Pancreas (tissue), 10 donors: ENCODE measurements at regions not wholly inside any gene's neighbourhood (a gene's known extent, or its start where the extent isn't known, plus 50 kb on each side); places are given as distances from the start of the nearest gene placed in this dataset.

Experiments used
- ATAC-seq, 4 donors: fragments of 200-7000 bp; cut with Tn5 transposase; one replicate each; pipeline versions ENCODE4 v1.8.0 to v1.9.1; 2020; ENCODE audit warnings: mild to moderate bottlenecking in 4 of 4, moderate library complexity in 4 of 4
- DNase-seq, 6 donors: peaks; one replicate each; pipeline ENCODE4 v3.0.0-alpha.2; 2020
- FAIRE-seq: peaks from 2 replicates; lab custom pipeline; 2012; peaks lifted over from hg19 to GRCh38; lab: Jason Lieb, UNC
- H3K27ac ChIP-seq, 4 donors: fragments of 200-600 bp; sonication (generic); 1 replicate in 3 of 4; 2 replicates in 1 of 4; pipeline versions ENCODE4 v1.5.0 to v1.8.0; 2020
- H3K27me3 ChIP-seq, 4 donors: fragments of 200-600 bp; one replicate each; pipeline ENCODE4 v1.8.0; 2021
- H3K36me3 ChIP-seq, 3 donors: fragments of 200-600 bp; sonication (generic) in 1 of 3; one replicate each; pipeline versions ENCODE4 v1.5.0 to v1.8.0; 2020 to 2021
- H3K4me1 ChIP-seq, 3 donors: fragments of 200-600 bp; one replicate each; pipeline ENCODE4 v1.8.0; 2021
- H3K4me3 ChIP-seq, 4 donors: fragments of 200-600 bp; sonication (generic) in 2 of 4; one replicate each; pipeline versions ENCODE4 v1.5.0 to v1.8.0; 2020 to 2021
- H3K9me3 ChIP-seq, 4 donors: fragments of 200-600 bp; one replicate each; pipeline ENCODE4 v1.8.0; 2021
- WGBS, 2 donors: extraction: QIAGEN DNeasy Blood & Tissue Kit; methylation state at CpG; one replicate each; pipeline ENCODE4 v1.1.7; 2013; 5-methylcytosine and 5-hydroxymethylcytosine counted together
- intact Hi-C, 3 donors: fragments of 100-400 bp; cut with DNase I; formaldehyde crosslinking; loops; one replicate each; pipeline versions ENCODE4 v1.11.1 to v1.14.2; 2022
- TF ChIP-seq, protein P1 (sequence below), 4 donors: fragments of 200-600 bp; sonication (generic) in 3 of 4; IDR thresholded peaks; one replicate each; pipeline versions ENCODE4 v1.5.0 to v1.8.0; 2021; ENCODE audit warnings: antibody characterized with exemption in 4 of 4
- donor health status: healthy with polysubstance abuse.
- donor health status: DM: no; HTN: no; CAD: no; lungs with moderate emphysema.
- donor health status: DM: no; HTN: no; CAD: no.
- donor health status: control.
- donor health status: control.
- donor health status: Bipolar disorder and iron deficiency.
- donor health status: DM: yes; HTN: yes; CAD: no.
- donor health status: DM: no; HTN: no; CAD: no.
- donor health status: DM: no; HTN: no; CAD: no.
- donor health status: DM: yes; HTN: yes; CAD: no.

GRCh38 chr5:104800440-104801048 lies 1238.0 kb upstream of the NUDT12 start:
- TF ChIP-seq, protein P1, sequence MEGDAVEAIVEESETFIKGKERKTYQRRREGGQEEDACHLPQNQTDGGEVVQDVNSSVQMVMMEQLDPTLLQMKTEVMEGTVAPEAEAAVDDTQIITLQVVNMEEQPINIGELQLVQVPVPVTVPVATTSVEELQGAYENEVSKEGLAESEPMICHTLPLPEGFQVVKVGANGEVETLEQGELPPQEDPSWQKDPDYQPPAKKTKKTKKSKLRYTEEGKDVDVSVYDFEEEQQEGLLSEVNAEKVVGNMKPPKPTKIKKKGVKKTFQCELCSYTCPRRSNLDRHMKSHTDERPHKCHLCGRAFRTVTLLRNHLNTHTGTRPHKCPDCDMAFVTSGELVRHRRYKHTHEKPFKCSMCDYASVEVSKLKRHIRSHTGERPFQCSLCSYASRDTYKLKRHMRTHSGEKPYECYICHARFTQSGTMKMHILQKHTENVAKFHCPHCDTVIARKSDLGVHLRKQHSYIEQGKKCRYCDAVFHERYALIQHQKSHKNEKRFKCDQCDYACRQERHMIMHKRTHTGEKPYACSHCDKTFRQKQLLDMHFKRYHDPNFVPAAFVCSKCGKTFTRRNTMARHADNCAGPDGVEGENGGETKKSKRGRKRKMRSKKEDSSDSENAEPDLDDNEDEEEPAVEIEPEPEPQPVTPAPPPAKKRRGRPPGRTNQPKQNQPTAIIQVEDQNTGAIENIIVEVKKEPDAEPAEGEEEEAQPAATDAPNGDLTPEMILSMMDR (IDR thresholded peaks at IDR 0.05): peak in 3 of 4 donors; percentile 21 to 43 (median 33)
- no peaks in the 10 kb centered on the region for H3K36me3 ChIP-seq
- peak in 2 of 6 donors; percentile 10 to 28 for DNase-seq
- no peaks in the 10 kb centered on the region for H3K27me3 ChIP-seq
- no peak overlapping the region for H3K27ac ChIP-seq
- no peaks in the 10 kb centered on the region for H3K4me1 ChIP-seq
- peak in 2 of 4 donors; percentile 45 to 63 for ATAC-seq
- no peaks in the 10 kb centered on the region for H3K9me3 ChIP-seq
- intact Hi-C loops: no loop called here
- WGBS, 2 donors: 30 to 43% methylated on average over 4 of the region's 4 CpGs
- no peak for FAIRE-seq
- H3K4me3 ChIP-seq: no peak overlapping the region

DNA sequence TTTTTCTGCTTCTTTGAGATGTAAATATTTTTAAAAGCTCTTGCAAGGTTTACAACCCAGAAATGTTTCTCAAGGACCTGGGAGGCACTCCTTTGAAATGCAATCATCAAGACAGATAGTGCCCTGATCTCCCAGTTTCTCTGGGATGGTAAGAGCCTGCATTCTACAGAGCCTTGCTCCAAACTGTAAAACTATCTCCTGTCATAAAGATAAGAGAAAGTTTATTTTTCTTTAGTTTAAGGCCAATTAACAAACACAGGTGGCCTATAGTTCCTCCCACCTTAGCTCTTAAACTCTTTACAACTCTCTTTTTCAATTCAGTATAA lies 1231.1 kb upstream of the NUDT12 start:
- H3K4me3 ChIP-seq: no peak overlapping the region
- no peaks in the 10 kb centered on the region for H3K9me3 ChIP-seq
- intact Hi-C loops: no loop called here
- FAIRE-seq (peak; percentile 43), ATAC-seq (no peak), DNase-seq (no peak)
- no peaks in the 10 kb centered on the region for H3K27me3 ChIP-seq
- H3K4me1 ChIP-seq: no peaks in the 10 kb centered on the region
- H3K27ac ChIP-seq: no peak overlapping the region
- TF ChIP-seq, protein P1 (IDR thresholded peaks at IDR 0.05): no peak
- no peaks in the 10 kb centered on the region for H3K36me3 ChIP-seq

GRCh38 chr5:104793031-104793754 lies 1230.6 kb upstream of the NUDT12 start:
- no peaks in the 10 kb centered on the region for H3K36me3 ChIP-seq
- TF ChIP-seq, protein P1 (IDR thresholded peaks at IDR 0.05): no peak
- H3K27me3 ChIP-seq: no peaks in the 10 kb centered on the region
- no peak overlapping the region for H3K4me3 ChIP-seq
- WGBS, 2 donors: 57 to 68% methylated on average over 4 of the region's 4 CpGs
- no peak overlapping the region for H3K27ac ChIP-seq
- no peaks in the 10 kb centered on the region for H3K4me1 ChIP-seq
- intact Hi-C loops: no loop called here
- H3K9me3 ChIP-seq: no peaks in the 10 kb centered on the region
- DNase-seq (no peak), FAIRE-seq (no peak), ATAC-seq (no peak)

DNA sequence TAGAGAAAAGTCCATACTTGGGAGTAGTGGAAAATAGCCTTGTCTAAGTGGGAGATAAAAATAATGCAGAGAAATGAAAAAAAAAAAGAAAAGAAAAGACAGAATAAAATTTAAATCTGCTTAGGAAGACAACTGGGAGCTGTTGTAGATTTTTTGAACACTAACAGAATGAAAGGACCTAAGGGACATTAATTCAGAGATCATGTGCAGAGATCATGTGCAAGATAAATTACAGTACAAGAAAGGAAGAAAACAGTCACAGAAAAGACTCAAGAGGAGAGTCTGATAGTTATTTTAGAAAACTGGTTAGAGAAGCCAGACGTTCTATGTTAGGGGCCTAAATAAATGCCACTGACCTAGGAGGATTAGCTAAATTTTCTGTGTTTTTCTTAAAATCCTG lies 1226.8 kb upstream of the NUDT12 start:
- ATAC-seq: no peak
- no peak for FAIRE-seq
- Histone ChIP-seq H3K4me1 (no peaks in the 10 kb centered on the region), H3K27me3 (no peaks in the 10 kb centered on the region), H3K9me3 (no peaks in the 10 kb centered on the region), H3K36me3 (no peaks in the 10 kb centered on the region), H3K27ac (no peak overlapping the region), H3K4me3 (no peak overlapping the region)
- intact Hi-C loops: no loop called here
- no peak for DNase-seq
- TF ChIP-seq, protein P1 (IDR thresholded peaks at IDR 0.05): no peak
- 45 to 50% methylated on average over 1 of the region's 1 CpG for WGBS, 2 donors

- Histone ChIP-seq H3K9me3 (no peaks in the 10 kb centered on the region), H3K36me3 (no peaks in the 10 kb centered on the region), H3K4me3 (no peak overlapping the region), H3K27me3 (no peaks in the 10 kb centered on the region), H3K27ac (no peak overlapping the region), H3K4me1 (no peaks in the 10 kb centered on the region)
- intact Hi-C loops: no loop called here
- FAIRE-seq: no peak
- WGBS, 2 donors: 85 to 90% methylated on average over 2 of the region's 2 CpGs
- no peak for ATAC-seq
- DNase-seq: no peak
- TF ChIP-seq, protein P1 (IDR thresholded peaks at IDR 0.05): no peak
These were observed 1222.5 kb upstream of the NUDT12 start for GRCh38 chr5:104785097-104785496.
